GM18858 (cell line): ENCODE measurements at regions not wholly inside any gene's neighbourhood (a gene's known extent, or its start where the extent isn't known, plus 50 kb on each side); places are given as distances from the start of the nearest gene placed in this dataset.

Source experiments
- ATAC-seq: cut with Tn5 transposase; IDR thresholded peaks from one replicate; pipeline ENCODE4 v1.9.1; 2021; ENCODE audit not compliant: unreplicated experiment

- no peak for ATAC-seq
Observed at GRCh38 chr10:130398090-130398994, 262.2 kb downstream of the GLRX3 start.

DNA sequence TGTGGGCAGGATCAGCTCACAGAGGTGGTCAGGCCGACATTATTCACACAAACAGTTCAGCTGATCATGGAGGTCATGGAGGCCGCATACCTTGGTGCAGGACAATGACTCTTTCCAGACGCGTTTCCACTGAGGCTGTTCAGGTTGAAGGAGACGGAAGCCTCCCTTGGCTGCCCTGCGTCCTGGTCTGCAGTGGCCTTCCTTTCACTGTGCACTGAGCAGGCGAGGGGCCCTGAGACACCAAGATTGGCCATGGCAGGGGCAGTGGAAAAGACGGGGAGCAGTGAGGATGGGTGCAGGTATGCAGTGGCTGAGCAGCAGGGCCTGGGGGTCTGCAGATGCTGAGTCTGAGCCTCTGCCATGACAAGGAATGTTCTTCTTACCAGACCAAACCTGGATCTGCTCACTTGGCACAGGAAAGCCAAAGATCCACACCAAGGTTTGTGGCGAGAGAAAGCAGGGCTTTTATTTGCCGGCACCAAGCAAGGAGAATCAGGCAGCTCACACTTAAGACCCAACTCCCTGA, 263.3 kb downstream of the GLRX3 start:
- no peak for ATAC-seq

DNA sequence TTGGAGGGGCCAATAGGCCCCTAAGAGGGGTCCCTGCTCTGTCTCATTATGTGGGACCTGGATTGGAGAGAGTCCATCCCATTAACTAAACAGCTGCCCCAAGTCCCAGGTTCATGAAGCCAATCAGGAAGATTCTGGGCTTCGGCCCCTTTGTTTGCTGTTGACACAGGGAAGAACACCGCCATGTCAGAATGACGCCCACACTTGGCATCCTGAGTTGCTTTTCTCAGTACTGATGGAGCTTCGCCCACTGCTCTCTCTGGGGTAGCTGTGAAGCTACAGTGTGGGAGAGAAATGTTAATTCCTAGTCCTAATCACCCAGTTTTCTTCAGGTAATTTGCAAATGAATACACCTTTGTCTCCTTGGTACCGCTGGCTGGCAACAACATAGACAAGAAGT, 264.7 kb downstream of the GLRX3 start:
- ATAC-seq, result no peak

GRCh38 chr10:130401860-130402765, 265.9 kb downstream of the GLRX3 start:
- no peak for ATAC-seq

GRCh38 chr10:130403153-130404075, 267.2 kb downstream of the GLRX3 start:
- ATAC-seq, result no peak

DNA sequence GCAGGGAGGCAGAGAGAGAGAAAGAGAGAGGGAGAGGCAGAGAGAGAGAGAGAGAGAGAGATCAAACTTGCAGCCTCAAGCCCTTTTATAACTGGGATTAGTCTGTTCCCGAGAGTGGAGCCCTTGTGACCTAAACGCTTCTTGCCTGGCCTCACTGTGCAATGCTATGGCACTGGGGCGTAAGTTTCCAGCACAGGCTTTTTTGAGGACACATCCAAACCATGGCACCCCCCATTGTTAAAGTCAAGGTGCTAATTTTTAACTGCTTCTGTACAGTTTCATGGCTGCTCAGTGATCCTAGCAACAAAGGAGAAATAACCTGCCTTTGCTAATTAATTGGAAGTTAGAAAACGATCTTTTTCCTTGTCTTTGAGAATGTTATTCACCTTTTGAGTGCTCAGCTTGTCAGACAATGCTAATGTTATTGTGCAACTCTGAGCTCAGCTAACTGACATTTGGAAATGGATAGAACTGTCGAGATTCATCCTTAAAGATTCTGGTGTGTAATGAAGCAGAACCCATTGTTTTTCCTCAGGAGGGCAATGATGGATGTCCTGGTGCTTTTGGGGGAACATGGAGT, 268.4 kb downstream of the GLRX3 start:
- no peak for ATAC-seq

DNA sequence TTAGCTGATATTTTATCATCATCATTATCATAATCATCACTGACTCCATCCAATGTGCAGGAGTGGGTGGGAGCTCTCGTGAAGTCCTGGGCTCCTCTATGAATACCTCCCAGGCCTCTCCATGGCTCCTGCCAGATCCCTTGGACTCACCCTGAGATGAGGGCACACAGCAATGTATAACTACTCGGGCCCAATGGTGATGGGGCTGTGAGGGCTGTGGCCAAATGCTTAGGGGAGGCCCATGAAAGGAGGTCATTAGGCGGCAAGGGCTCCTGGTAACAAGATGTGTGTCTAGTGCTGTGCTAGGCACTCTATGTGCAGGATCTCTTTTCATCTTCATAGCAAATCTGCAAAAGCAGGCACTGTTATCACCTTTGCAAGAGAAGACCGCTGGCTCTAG, 270.9 kb downstream of the GLRX3 start:
- no peak for ATAC-seq

DNA sequence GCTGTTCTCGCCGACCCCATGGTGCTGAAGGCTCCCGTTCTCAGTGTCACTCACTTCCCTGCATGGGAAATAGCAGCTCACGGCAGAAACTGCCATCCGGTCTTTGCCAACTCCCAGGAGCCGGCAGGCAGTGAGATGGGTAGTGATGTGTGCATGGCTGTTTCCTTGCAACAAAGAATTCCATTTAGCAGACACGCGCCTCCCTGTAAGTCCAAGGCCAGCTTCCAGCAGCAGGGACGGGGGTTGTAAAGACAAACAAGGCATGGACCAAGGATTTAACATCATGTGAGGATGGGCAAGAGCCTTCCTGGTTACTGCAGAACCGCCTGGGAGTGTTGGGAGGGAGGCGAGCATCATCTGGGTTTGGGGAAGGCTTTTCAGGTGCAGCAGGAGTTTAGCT, 273.1 kb downstream of the GLRX3 start:
- ATAC-seq, result no peak

GRCh38 chr10:130409931-130410330, 273.7 kb downstream of the GLRX3 start:
- no peak for ATAC-seq

- no peak for ATAC-seq
Observed at GRCh38 chr10:130411496-130412085, 275.4 kb downstream of the GLRX3 start.

- no peak for ATAC-seq
Observed at GRCh38 chr10:130412317-130412716, 276.1 kb downstream of the GLRX3 start.

DNA sequence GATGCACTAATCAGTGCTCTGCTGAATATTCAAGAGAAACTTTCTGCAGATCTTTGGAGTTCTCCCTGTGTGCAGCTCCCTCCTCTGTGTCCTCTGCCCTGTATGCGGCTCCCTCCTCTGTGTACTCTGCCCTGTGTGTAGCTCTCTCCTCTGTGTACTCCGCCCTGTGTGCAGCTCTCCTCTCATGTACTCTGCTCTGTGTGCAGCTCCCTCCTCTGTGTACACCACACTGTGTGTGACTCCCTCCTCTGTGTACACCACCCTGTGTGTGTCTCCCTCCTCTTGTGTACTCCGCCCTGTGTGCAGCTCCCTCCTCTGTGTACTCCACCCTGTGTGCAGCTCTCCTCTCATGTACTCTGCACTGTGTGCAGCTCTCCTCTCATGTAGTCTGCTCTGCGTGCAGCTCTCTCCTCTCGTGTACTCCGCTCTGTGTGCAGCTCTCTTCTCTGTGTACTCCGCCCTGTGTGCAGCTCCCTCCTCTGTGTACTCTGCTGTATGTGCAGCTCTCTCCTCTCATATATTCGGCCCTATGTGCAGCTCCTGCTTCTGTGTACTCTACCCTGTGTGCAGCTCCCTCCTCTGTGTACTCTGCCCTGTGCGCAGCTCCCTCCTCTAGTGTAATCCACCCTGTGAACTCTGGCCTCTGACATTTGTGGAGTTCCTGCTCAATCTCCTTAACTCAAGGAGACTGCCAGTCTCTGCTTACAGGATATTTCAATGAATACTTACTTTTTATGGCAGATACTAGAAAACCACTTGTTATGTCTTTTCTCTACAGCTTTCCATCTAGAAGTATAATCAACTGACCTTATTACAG, 280.4 kb downstream of the GLRX3 start:
- ATAC-seq, result no peak

DNA sequence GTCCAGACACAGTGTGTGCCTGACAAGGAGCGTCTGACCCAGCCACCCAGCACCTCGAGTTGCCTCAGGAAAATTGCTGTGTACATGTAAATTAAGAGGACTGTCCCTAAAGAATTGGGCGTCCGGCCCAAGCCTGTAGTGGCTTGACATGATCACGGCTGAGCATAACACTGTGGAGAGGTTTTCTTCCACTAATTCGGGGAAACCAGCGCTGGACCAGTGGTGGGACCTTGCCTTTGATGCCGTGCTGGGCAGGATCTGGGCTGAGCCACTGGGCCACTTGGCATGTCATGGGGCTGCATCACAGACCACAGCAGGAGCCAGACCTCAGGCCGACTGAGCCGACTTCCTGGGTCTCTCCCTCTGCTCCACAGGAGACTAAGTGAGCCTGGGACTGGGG, 282.5 kb downstream of the GLRX3 start:
- ATAC-seq, result no peak

DNA sequence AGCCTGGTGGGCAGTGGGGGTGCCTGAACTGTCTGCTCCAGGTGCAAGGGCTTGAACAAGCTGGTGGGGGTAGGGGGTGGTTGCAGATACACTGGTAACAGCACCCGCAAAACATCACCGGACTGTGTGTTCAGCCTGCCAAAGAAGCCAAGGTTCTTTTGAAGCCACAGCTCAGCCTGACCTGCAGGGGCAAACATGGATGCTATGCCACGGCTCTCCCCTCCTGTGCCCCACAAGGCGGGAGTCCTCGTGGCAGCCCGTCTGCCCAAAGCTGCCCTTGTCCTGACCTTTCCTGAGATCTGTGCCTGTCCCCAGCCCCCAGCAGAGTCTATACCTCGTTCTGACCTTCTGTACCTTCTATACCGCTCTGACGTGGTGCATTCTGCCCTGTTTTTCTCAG, 285.7 kb downstream of the GLRX3 start:
- ATAC-seq, result no peak

DNA sequence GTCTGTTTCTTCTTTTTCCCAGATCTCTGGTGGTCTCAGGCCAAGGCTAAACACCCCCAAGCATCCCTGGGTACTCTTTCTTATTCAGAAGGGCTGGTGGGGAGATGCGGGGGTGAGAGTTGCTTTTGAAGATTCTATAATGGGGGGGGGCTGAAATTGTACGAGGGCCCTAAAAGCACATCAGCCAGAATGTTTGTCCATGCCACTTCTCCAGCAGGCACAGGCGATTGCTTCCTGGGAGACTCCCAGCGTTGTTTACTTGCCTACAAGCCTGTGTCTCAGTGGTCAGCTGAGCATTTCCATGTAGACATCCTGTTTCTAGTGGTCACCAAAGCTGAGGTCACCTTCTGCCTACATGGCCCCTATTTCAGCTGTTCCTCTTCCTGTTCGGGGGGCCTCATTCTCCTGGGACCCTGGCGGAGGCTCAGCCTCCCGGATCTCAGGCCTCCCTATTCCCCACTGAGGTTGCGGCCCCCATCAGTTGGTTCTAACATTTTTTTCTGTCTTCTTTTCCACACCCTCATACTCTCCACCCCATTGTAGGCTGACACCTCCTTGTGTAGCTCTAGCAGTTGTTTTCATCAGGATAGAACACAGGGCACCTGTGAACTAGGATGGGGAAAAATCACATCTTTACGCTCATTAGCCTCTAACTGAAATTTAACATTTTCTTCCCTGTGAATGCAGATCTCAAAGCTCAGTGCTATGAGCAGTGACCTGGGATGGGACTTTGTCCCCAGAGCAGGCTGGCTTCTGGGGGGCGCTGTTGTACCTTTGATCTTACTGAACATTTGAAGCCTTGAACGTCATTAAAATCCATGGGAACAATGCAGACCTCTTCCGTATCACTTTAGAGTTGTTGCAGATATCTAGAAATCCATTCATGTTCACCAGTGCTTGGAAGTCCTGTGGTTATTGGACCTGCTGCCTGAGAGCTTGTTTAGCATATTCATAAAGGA, 286.5 kb downstream of the GLRX3 start:
- ATAC-seq, result no peak

GRCh38 chr10:130423455-130424305, 287.5 kb downstream of the GLRX3 start:
- no peak for ATAC-seq

GRCh38 chr10:130424418-130424817, 288.2 kb downstream of the GLRX3 start:
- no peak for ATAC-seq
